Astrocyte (in vitro differentiated cells and primary cell): ENCODE measurements at regions not wholly inside any gene's neighbourhood (a gene's known extent, or its start where the extent isn't known, plus 50 kb on each side); places are given as distances from the start of the nearest gene placed in this dataset.

Source experiments
- DNase-seq: peaks from one replicate; pipeline ENCODE4 v3.0.0-alpha.2; 2010; ENCODE audit warnings: low read depth
- FAIRE-seq: peaks from 2 replicates; lab custom pipeline; 2011; peaks lifted over from hg19 to GRCh38; lab: Jason Lieb, UNC
- H2AFZ ChIP-seq: 2 replicates; pipeline ENCODE4 v1.6.0; 2012; ENCODE audit warnings: low read depth, low read length, inconsistent platforms
- H3K27ac ChIP-seq: 2 replicates; pipeline ENCODE4 v1.5.1; 2011; ENCODE audit warnings: low read depth, low read length, inconsistent platforms
- H3K27me3 ChIP-seq: 2 replicates; pipeline ENCODE4 v1.6.0; 2011; ENCODE audit warnings: low read length, inconsistent platforms; ENCODE audit not compliant: insufficient read depth
- H3K36me3 ChIP-seq: 2 replicates; pipeline ENCODE4 v1.5.1; 2011; ENCODE audit warnings: low read length, inconsistent platforms; ENCODE audit not compliant: insufficient read depth
- H3K4me1 ChIP-seq: 2 replicates; pipeline ENCODE4 v1.5.1; 2011; ENCODE audit warnings: low read length, inconsistent platforms; ENCODE audit not compliant: insufficient read depth
- H3K4me2 ChIP-seq: 2 replicates; pipeline ENCODE4 v1.6.0; 2012; ENCODE audit warnings: low read length, inconsistent platforms
- H3K4me3 ChIP-seq: 2 replicates; pipeline ENCODE4 v1.5.1; 2011; ENCODE audit warnings: low read depth, mild to moderate bottlenecking, low read length, inconsistent platforms; ENCODE audit not compliant: insufficient read depth
- H3K79me2 ChIP-seq: 2 replicates; pipeline ENCODE4 v1.6.0; 2012; ENCODE audit warnings: mild to moderate bottlenecking, low read length, inconsistent platforms; ENCODE audit not compliant: insufficient read depth
- H3K9ac ChIP-seq: 2 replicates; pipeline ENCODE4 v1.6.0; 2012; ENCODE audit warnings: mild to moderate bottlenecking, low read length, inconsistent platforms
- H3K9me3 ChIP-seq: 2 replicates; pipeline ENCODE4 v1.5.1; 2012; ENCODE audit warnings: low read depth, mild to moderate bottlenecking, low read length, inconsistent platforms; ENCODE audit not compliant: insufficient read depth
- H4K20me1 ChIP-seq: 2 replicates; pipeline ENCODE4 v1.6.0; 2012; ENCODE audit warnings: low read length, inconsistent platforms; ENCODE audit not compliant: insufficient read depth
- H3K27ac Mint-ChIP-seq: one replicate; pipeline ENCODE4 v1.8.0; 2021; ENCODE audit warnings: mild to moderate bottlenecking, mixed read lengths; ENCODE audit not compliant: unreplicated experiment
- H3K27me3 Mint-ChIP-seq: one replicate; pipeline ENCODE4 v1.8.0; 2021; ENCODE audit warnings: low read depth, mixed read lengths; ENCODE audit not compliant: unreplicated experiment
- H3K36me3 Mint-ChIP-seq: one replicate; pipeline ENCODE4 v1.8.0; 2021; ENCODE audit warnings: low read depth, mixed read lengths; ENCODE audit not compliant: unreplicated experiment
- H3K4me1 Mint-ChIP-seq: one replicate; pipeline ENCODE4 v1.8.0; 2021; ENCODE audit warnings: low read depth, mixed read lengths; ENCODE audit not compliant: unreplicated experiment
- H3K4me3 Mint-ChIP-seq: one replicate; pipeline ENCODE4 v1.8.0; 2021; ENCODE audit warnings: mild to moderate bottlenecking, moderate library complexity, mixed read lengths; ENCODE audit not compliant: unreplicated experiment
- H3K9me3 Mint-ChIP-seq: one replicate; pipeline ENCODE4 v1.8.0; 2021; ENCODE audit warnings: mild to moderate bottlenecking, mixed read lengths; ENCODE audit not compliant: unreplicated experiment
- CTCF ChIP-seq: IDR thresholded peaks from 2 replicates; pipeline ENCODE4 v1.5.1; 2011; ENCODE audit warnings: low read depth, mild to moderate bottlenecking, inconsistent platforms, low read length, moderate library complexity; ENCODE audit not compliant: insufficient read depth
- EZH2 ChIP-seq: IDR thresholded peaks from 2 replicates; pipeline ENCODE4 v1.6.1; 2012; ENCODE audit warnings: mild to moderate bottlenecking, low read length, inconsistent platforms; ENCODE audit not compliant: insufficient read depth

DNA sequence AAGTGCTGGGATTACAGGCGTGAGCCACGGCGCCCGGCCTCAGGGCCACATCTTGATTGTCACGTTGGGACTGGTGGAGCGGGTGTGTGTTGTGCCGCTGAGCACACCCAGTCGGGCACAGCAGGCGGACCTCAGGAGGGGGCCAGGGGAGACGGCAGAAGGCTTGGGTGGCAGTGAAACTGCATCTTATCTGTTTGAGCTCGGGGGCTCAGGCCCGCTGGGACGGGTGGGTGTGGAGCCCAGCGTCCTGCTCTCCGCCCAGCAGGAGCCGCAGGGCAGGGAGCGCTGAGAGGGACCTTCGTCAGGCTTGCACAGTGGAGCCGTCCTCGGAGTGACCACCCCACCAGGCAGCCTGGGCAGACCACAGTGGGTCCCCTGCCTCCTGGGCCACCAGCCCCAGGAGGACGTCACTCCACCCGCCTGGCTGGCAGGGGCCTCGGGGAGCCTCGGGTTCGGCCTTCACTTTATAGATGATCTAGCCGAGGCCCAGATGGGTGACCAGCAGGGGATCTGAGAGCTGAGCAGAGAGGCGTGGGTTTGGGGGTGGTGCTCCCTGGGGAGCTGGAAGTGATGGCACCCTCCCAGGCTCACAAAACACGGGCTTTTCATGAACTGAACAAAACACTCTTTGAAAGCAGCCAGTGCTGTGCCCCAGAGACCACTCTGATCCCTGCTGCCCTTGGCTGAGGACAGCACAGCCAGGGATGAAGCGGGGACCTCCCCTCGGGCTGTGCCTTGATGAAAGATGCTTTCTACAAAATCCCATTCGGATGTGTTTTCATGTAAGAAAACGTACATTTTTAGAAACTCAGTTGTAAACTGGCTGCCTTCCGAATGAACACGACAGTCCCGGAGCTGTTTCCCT lies 181.1 kb downstream of the SEC14L1 start:
- H3K9ac ChIP-seq, result peak overlapping the region; percentile 91
- H3K4me2 ChIP-seq, result peak overlapping the region; percentile 83
- no peaks in the 10 kb centered on the region for H3K36me3 ChIP-seq
- peaks cover 15% of the 10 kb centered on the region for H4K20me1 ChIP-seq
- DNase-seq (no peak), FAIRE-seq (no peak)
- Mint-ChIP-seq H3K9me3 (no peaks in the 10 kb centered on the region), H3K27ac (peak overlapping the region; percentile 82), H3K27me3 (peaks cover under 1% of the 10 kb centered on the region), H3K4me3 (peak overlapping the region; percentile 68), H3K4me1 (peaks cover 63% of the 10 kb centered on the region), H3K36me3 (no peaks in the 10 kb centered on the region)
- H3K4me3 ChIP-seq, result peak overlapping the region; percentile 53
- peaks cover 41% of the 10 kb centered on the region for H3K79me2 ChIP-seq
- no peaks in the 10 kb centered on the region for H3K9me3 ChIP-seq
- H3K27ac ChIP-seq, result peak overlapping the region; percentile 98
- TF ChIP-seq CTCF (no peak), EZH2 (no peak)
- no peaks in the 10 kb centered on the region for H3K27me3 ChIP-seq
- H2AFZ ChIP-seq, result no peak overlapping the region
- H3K4me1 ChIP-seq, result peaks cover 72% of the 10 kb centered on the region

- H3K4me3 ChIP-seq, result peak overlapping the region; percentile 53
- H3K36me3 ChIP-seq, result no peaks in the 10 kb centered on the region
- no peak overlapping the region for H2AFZ ChIP-seq
- no peaks in the 10 kb centered on the region for H3K27me3 ChIP-seq
- H3K9me3 ChIP-seq, result no peaks in the 10 kb centered on the region
- peaks cover 20% of the 10 kb centered on the region for H4K20me1 ChIP-seq
- H3K27ac ChIP-seq, result peak overlapping the region; percentile 98
- peak overlapping the region; percentile 91 for H3K9ac ChIP-seq
- Mint-ChIP-seq H3K4me1 (peaks cover 58% of the 10 kb centered on the region), H3K4me3 (peak overlapping the region; percentile 68), H3K9me3 (no peaks in the 10 kb centered on the region), H3K27me3 (peaks cover 1% of the 10 kb centered on the region), H3K27ac (peak overlapping the region; percentile 82), H3K36me3 (no peaks in the 10 kb centered on the region)
- TF ChIP-seq EZH2 (no peak), CTCF (no peak)
- H3K79me2 ChIP-seq, result peaks cover 50% of the 10 kb centered on the region
- FAIRE-seq (no peak), DNase-seq (peak; percentile 99)
- H3K4me1 ChIP-seq, result peaks cover 68% of the 10 kb centered on the region
- H3K4me2 ChIP-seq, result peak overlapping the region; percentile 83
These were observed 182.0 kb downstream of the SEC14L1 start for GRCh38 chr17:77322514-77323412.
